Fibroblast of lung (primary cell): ENCODE measurements at regions not wholly inside any gene's neighbourhood (a gene's known extent, or its start where the extent isn't known, plus 50 kb on each side); places are given as distances from the start of the nearest gene placed in this dataset.
"Not testable (repeated sequence)": the region's sequence is repeated elsewhere in the genome, so short reads cannot be mapped to it uniquely, and the experiment has no call there.

Experiments used
- DNase-seq, 2 donors: peaks; one replicate each; pipeline versions ENCODE4 v3.0.0 to v3.0.0-alpha.2; 2010; ENCODE audit warnings: low read depth in 2 of 2
- H2AFZ ChIP-seq: 2 replicates; pipeline ENCODE4 v1.5.1; 2012; ENCODE audit warnings: low read length, control low read depth, inconsistent platforms
- H3K27ac ChIP-seq: 2 replicates; pipeline ENCODE4 v1.5.1; 2011; ENCODE audit warnings: low read length, control low read depth; ENCODE audit not compliant: insufficient read depth
- H3K27me3 ChIP-seq: 2 replicates; pipeline ENCODE4 v1.5.1; 2011; ENCODE audit warnings: mild to moderate bottlenecking, low read length; ENCODE audit not compliant: control insufficient read depth, insufficient read depth
- H3K36me3 ChIP-seq: 2 replicates; pipeline ENCODE4 v1.5.1; 2011; ENCODE audit warnings: low read length; ENCODE audit not compliant: control insufficient read depth, insufficient read depth
- H3K4me1 ChIP-seq: 2 replicates; pipeline ENCODE4 v1.5.1; 2011; ENCODE audit warnings: low read length; ENCODE audit not compliant: control insufficient read depth, insufficient read depth; ENCODE audit errors: extremely low read depth
- H3K4me2 ChIP-seq: 2 replicates; pipeline ENCODE4 v1.5.1; 2011; ENCODE audit warnings: low read length, control low read depth; ENCODE audit not compliant: insufficient read depth; ENCODE audit errors: extremely low read depth
- H3K4me3 ChIP-seq, 4 experiments: fragments of 200-600 bp in 1 of 4; sonication (generic) in 1 of 4; replicated peaks in 1 of 4; 2 replicates each; pipeline ENCODE4 v1.5.1; 2011 to 2016; ENCODE audit warnings: low read length in 4 of 4, low read depth in 3 of 4, mild to moderate bottlenecking in 3 of 4, control low read depth in 2 of 4, inconsistent platforms in 1 of 4, mixed read lengths in 1 of 4; ENCODE audit not compliant: insufficient read depth in 1 of 4; ENCODE audit errors: control extremely low read depth in 1 of 4
- H3K79me2 ChIP-seq: 2 replicates; pipeline ENCODE4 v1.5.1; 2012; ENCODE audit warnings: mild to moderate bottlenecking, low read length, inconsistent platforms; ENCODE audit not compliant: control insufficient read depth, insufficient read depth
- H3K9ac ChIP-seq: 2 replicates; pipeline ENCODE4 v1.5.1; 2011; ENCODE audit warnings: mild to moderate bottlenecking, low read length, control low read depth; ENCODE audit not compliant: insufficient read depth
- H3K9me3 ChIP-seq: 2 replicates; pipeline ENCODE4 v1.5.1; 2012; ENCODE audit warnings: low read depth, low read length; ENCODE audit not compliant: control insufficient read depth, insufficient read depth
- H4K20me1 ChIP-seq: 2 replicates; pipeline ENCODE4 v1.5.1; 2011; ENCODE audit warnings: low read length; ENCODE audit not compliant: control insufficient read depth, insufficient read depth; ENCODE audit errors: extremely low read depth
- EZH2 ChIP-seq: IDR thresholded peaks from 2 replicates; pipeline ENCODE4 v1.5.1; 2012; ENCODE audit warnings: low read length, control low read depth, mild to moderate bottlenecking; ENCODE audit errors: missing control alignments
- TF ChIP-seq, protein P1 (sequence below), 2 donors: IDR thresholded peaks in 1 of 2; conservative IDR thresholded peaks in 1 of 2; 1 replicate in 1 of 2; 2 replicates in 1 of 2; pipeline ENCODE4 v1.5.1; 2011 to 2012; ENCODE audit warnings: low read length in 2 of 2, control low read depth in 1 of 2, inconsistent platforms in 1 of 2, low read depth in 1 of 2, mild to moderate bottlenecking in 1 of 2

GRCh38 chr7:81869670-81870069, 99.8 kb upstream of the HGF start:
- TF ChIP-seq, protein P1, sequence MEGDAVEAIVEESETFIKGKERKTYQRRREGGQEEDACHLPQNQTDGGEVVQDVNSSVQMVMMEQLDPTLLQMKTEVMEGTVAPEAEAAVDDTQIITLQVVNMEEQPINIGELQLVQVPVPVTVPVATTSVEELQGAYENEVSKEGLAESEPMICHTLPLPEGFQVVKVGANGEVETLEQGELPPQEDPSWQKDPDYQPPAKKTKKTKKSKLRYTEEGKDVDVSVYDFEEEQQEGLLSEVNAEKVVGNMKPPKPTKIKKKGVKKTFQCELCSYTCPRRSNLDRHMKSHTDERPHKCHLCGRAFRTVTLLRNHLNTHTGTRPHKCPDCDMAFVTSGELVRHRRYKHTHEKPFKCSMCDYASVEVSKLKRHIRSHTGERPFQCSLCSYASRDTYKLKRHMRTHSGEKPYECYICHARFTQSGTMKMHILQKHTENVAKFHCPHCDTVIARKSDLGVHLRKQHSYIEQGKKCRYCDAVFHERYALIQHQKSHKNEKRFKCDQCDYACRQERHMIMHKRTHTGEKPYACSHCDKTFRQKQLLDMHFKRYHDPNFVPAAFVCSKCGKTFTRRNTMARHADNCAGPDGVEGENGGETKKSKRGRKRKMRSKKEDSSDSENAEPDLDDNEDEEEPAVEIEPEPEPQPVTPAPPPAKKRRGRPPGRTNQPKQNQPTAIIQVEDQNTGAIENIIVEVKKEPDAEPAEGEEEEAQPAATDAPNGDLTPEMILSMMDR (conservative IDR thresholded peaks at IDR 0.05 in 1 of 2, IDR thresholded peaks at IDR 0.05 in 1 of 2; ENCODE audit: low read depth in 1 of 2, low read length in 2 of 2), result no peak
- TF ChIP-seq EZH2, result no peak
- no peaks in the 10 kb centered on the region for H3K36me3 ChIP-seq
- peak in 1 of 2 donors; percentile 28 for DNase-seq
- no peak overlapping the region for H3K4me3 ChIP-seq
- no peaks in the 10 kb centered on the region for H3K79me2 ChIP-seq
- no peak overlapping the region for H2AFZ ChIP-seq
- H3K27me3 ChIP-seq, result no peaks in the 10 kb centered on the region
- no peaks in the 10 kb centered on the region for H3K9me3 ChIP-seq
- H3K27ac ChIP-seq, result no peak overlapping the region
- H3K4me1 ChIP-seq, result no peaks in the 10 kb centered on the region
- H4K20me1 ChIP-seq, result no peaks in the 10 kb centered on the region
- no peak overlapping the region for H3K9ac ChIP-seq
- H3K4me2 ChIP-seq, result no peak overlapping the region

DNA sequence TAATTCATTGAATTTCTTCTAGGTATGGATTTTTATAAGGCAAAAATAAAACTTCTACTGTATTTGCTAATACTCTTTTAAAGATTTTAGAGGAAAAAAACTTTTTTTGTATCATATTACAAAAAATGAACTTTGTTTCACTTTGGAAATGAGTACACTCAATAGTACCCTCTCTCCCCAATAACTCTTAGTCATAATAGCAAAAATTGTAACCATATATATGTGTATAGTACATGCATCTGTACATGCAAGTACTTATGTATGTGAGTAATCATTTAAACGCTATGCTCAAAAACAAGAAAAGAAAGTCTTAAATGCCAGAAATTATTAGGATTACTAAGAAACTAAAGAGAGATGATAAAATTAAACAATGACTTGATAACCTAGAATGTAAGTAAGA, 95.9 kb upstream of the HGF start:
- H3K4me2 ChIP-seq, result no peak overlapping the region
- H3K9ac ChIP-seq, result no peak overlapping the region
- no peaks in the 10 kb centered on the region for H3K27me3 ChIP-seq
- H3K4me3 ChIP-seq, result no peak overlapping the region
- no peak for DNase-seq
- no peaks in the 10 kb centered on the region for H3K9me3 ChIP-seq
- TF ChIP-seq, protein P1 (conservative IDR thresholded peaks at IDR 0.05 in 1 of 2, IDR thresholded peaks at IDR 0.05 in 1 of 2; ENCODE audit: low read depth in 1 of 2, low read length in 2 of 2), result no peak
- TF ChIP-seq EZH2, result no peak
- H4K20me1 ChIP-seq, result no peaks in the 10 kb centered on the region
- no peaks in the 10 kb centered on the region for H3K4me1 ChIP-seq
- no peaks in the 10 kb centered on the region for H3K36me3 ChIP-seq
- H3K79me2 ChIP-seq, result no peaks in the 10 kb centered on the region
- H2AFZ ChIP-seq, result no peak overlapping the region
- no peak overlapping the region for H3K27ac ChIP-seq

DNA sequence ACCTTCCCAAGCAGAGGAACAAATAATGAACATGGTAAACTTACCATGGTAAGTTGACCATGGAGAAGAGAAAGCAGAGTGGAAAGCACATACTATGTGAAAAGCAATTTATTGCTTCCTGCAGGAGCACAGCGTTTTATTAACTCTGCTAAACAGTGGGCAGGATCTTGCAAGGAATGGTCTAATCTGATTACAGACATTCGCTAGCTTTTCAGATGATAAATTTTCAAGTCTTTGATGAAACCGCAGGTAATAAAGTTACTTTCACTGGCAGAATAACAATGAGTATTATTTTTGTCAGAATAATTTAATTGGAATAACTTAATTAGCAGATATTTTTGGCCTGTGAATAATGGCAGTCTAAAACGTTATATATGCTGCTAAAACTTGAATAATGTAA, 89.6 kb upstream of the HGF start:
- Histone ChIP-seq H3K9ac (no peak overlapping the region), H3K4me3 (no peak overlapping the region), H3K27ac (no peak overlapping the region), H3K79me2 (no peaks in the 10 kb centered on the region), H4K20me1 (no peaks in the 10 kb centered on the region), H3K36me3 (no peaks in the 10 kb centered on the region), H3K4me2 (no peak overlapping the region), H3K27me3 (no peaks in the 10 kb centered on the region), H2AFZ (no peak overlapping the region), H3K9me3 (no peaks in the 10 kb centered on the region), H3K4me1 (no peaks in the 10 kb centered on the region)
- TF ChIP-seq, protein P1 (conservative IDR thresholded peaks at IDR 0.05 in 1 of 2, IDR thresholded peaks at IDR 0.05 in 1 of 2; ENCODE audit: low read depth in 1 of 2, low read length in 2 of 2), result no peak
- DNase-seq, result no peak

- H3K36me3 ChIP-seq, H2AFZ ChIP-seq, H3K27ac ChIP-seq, H3K27me3 ChIP-seq, H4K20me1 ChIP-seq, H3K4me2 ChIP-seq, H3K79me2 ChIP-seq, H3K9ac ChIP-seq, H3K9me3 ChIP-seq, H3K4me1 ChIP-seq, H3K4me3 ChIP-seq: not testable (repeated sequence)
- DNase-seq, result peak in 1 of 2 donors; percentile 33
Observed at GRCh38 chr7:81858820-81859219, 89.0 kb upstream of the HGF start.
